Gastrocnemius medialis (tissue), 4 donors: ENCODE measurements at regions not wholly inside any gene's neighbourhood (a gene's known extent, or its start where the extent isn't known, plus 50 kb on each side); places are given as distances from the start of the nearest gene placed in this dataset.

Source experiments
- ATAC-seq, 2 donors: fragments of 150-250 bp; one replicate each; pipeline ENCODE4 v1.9.1; 2016
- DNase-seq, 2 donors: peaks; one replicate each; pipeline ENCODE4 v3.0.0-alpha.2; 2019
- H3K27ac ChIP-seq, 4 donors: fragments of 200-600 bp; sonication (generic); 1 replicate in 1 of 4; 2 replicates in 3 of 4; pipeline ENCODE4 v1.5.1; 2016 to 2018; ENCODE audit warnings: mild to moderate bottlenecking in 2 of 4, moderate library complexity in 1 of 4
- H3K27me3 ChIP-seq, 3 donors: fragments of 200-600 bp; sonication (generic) in 2 of 3; 1 replicate in 1 of 3; 2 replicates in 2 of 3; pipeline versions ENCODE4 v1.5.1 to v1.6.0; 2016 to 2019; ENCODE audit warnings: mild to moderate bottlenecking in 1 of 3, moderate library complexity in 1 of 3
- H3K36me3 ChIP-seq, 2 donors: fragments of 200-600 bp; sonication (generic) in 1 of 2; one replicate each; pipeline ENCODE4 v1.5.1; 2017 to 2018
- H3K4me1 ChIP-seq, 2 donors: fragments of 200-600 bp; sonication (generic) in 1 of 2; one replicate each; pipeline ENCODE4 v1.5.1; 2016 to 2017; ENCODE audit warnings: mild to moderate bottlenecking in 2 of 2
- H3K4me3 ChIP-seq, 4 donors: fragments of 200-600 bp; sonication (generic) in 3 of 4; 1 replicate in 1 of 4; 2 replicates in 3 of 4; pipeline ENCODE4 v1.5.1; 2016 to 2019; ENCODE audit warnings: mild to moderate bottlenecking in 2 of 4
- H3K9me3 ChIP-seq, 3 donors: fragments of 200-600 bp; sonication (generic) in 2 of 3; 1 replicate in 1 of 3; 2 replicates in 2 of 3; pipeline ENCODE4 v1.5.1; 2016 to 2019
- CTCF ChIP-seq, 5 experiments: fragments of 450-650 bp in 3 of 5; fragments of 200-600 bp in 2 of 5; sonication (generic) in 2 of 5; IDR thresholded peaks in 4 of 5; conservative IDR thresholded peaks in 1 of 5; 1 replicate in 4 of 5; 2 replicates in 1 of 5; pipeline ENCODE4 v1.5.1; 2016 to 2019; ENCODE audit warnings: antibody characterized with exemption in 5 of 5, mild to moderate bottlenecking in 3 of 5, moderate library complexity in 3 of 5
- POLR2A ChIP-seq, 2 donors: fragments of 450-650 bp; IDR thresholded peaks; one replicate each; pipeline ENCODE4 v1.6.1; 2017; ENCODE audit warnings: antibody characterized with exemption in 2 of 2, mild to moderate bottlenecking in 2 of 2, moderate library complexity in 2 of 2
- in situ Hi-C, 4 donors: fragments of 200-750 bp; cut with MboI; loops; one replicate each; pipeline versions ENCODE4 v1.15.0 to v1.8.0; 2017; ENCODE audit warnings: low sequenced_read_pairs in 4 of 4
- intact Hi-C: fragments of 100-400 bp; cut with DNase I; formaldehyde crosslinking; loops from one replicate; pipeline ENCODE4 v1.15.1; 2023; ENCODE audit warnings: low total_unique reads

GRCh38 chr13:80584306-80584705 is 243.4 kb upstream of the SPRY2 start:
- intact Hi-C loops = no loop called here
- Histone ChIP-seq H3K27me3 (no peaks in the 10 kb centered on the region), H3K27ac (no peak overlapping the region), H3K4me1 (no peaks in the 10 kb centered on the region), H3K4me3 (no peak overlapping the region), H3K36me3 (no peaks in the 10 kb centered on the region), H3K9me3 (no peaks in the 10 kb centered on the region)
- no peak for ATAC-seq
- DNase-seq = no peak
- TF ChIP-seq CTCF (IDR thresholded peaks at IDR 0.05 in 4 of 5, conservative IDR thresholded peaks at IDR 0.05 in 1 of 5) (no peak), POLR2A (IDR thresholded peaks at IDR 0.05) (no peak)
- in situ Hi-C loops = no loop called here

GRCh38 chr13:80577926-80578670 is 237.2 kb upstream of the SPRY2 start:
- H3K27ac ChIP-seq = no peak overlapping the region
- intact Hi-C loops = no loop called here

GRCh38 chr13:80577285-80577684 is 236.4 kb upstream of the SPRY2 start:
- intact Hi-C loops (no loop called here), in situ Hi-C loops (no loop called here)
- Histone ChIP-seq H3K4me3 (no peak overlapping the region), H3K36me3 (no peaks in the 10 kb centered on the region), H3K27ac (no peak overlapping the region), H3K27me3 (no peaks in the 10 kb centered on the region), H3K4me1 (no peaks in the 10 kb centered on the region), H3K9me3 (no peaks in the 10 kb centered on the region)
- ATAC-seq = no peak
- TF ChIP-seq POLR2A (IDR thresholded peaks at IDR 0.05) (no peak), CTCF (IDR thresholded peaks at IDR 0.05 in 4 of 5, conservative IDR thresholded peaks at IDR 0.05 in 1 of 5) (no peak)
- DNase-seq = no peak

More at GRCh38 chr13:80577926-80578670, 237.2 kb upstream of the SPRY2 start:
- no peak for ATAC-seq
- Histone ChIP-seq H3K4me3 (no peak overlapping the region), H3K36me3 (no peaks in the 10 kb centered on the region), H3K27me3 (no peaks in the 10 kb centered on the region), H3K9me3 (no peaks in the 10 kb centered on the region), H3K4me1 (no peaks in the 10 kb centered on the region)
- in situ Hi-C loops = no loop called here
- DNase-seq = no peak
- TF ChIP-seq CTCF (IDR thresholded peaks at IDR 0.05 in 4 of 5, conservative IDR thresholded peaks at IDR 0.05 in 1 of 5) (no peak), POLR2A (IDR thresholded peaks at IDR 0.05) (no peak)

GRCh38 chr13:80574113-80574850 is 233.4 kb upstream of the SPRY2 start:
- H3K4me1 ChIP-seq = no peaks in the 10 kb centered on the region
- H3K36me3 ChIP-seq = no peaks in the 10 kb centered on the region
- H3K27me3 ChIP-seq = no peaks in the 10 kb centered on the region
- intact Hi-C loops (no loop called here), in situ Hi-C loops (no loop called here)
- peak in 1 of 2 donors; percentile 16 for ATAC-seq
- H3K27ac ChIP-seq = no peak overlapping the region
- H3K4me3 ChIP-seq = no peak overlapping the region
- no peaks in the 10 kb centered on the region for H3K9me3 ChIP-seq
- DNase-seq = no peak
- TF ChIP-seq POLR2A (IDR thresholded peaks at IDR 0.05) (no peak), CTCF (IDR thresholded peaks at IDR 0.05 in 4 of 5, conservative IDR thresholded peaks at IDR 0.05 in 1 of 5) (no peak)
